ENCODE measurements at regions not wholly inside any gene's neighbourhood (a gene's known extent, or its start where the extent isn't known, plus 50 kb on each side); places are given as distances from the start of the nearest gene placed in this dataset.

GRCh38 chr4:1535926-1536578 lies 129.8 kb upstream of the NKX1-1 start:
- Histone ChIP-seq H3K27me3 (ENCODE audit: control insufficient read depth in 2 of 2, insufficient read depth in 1 of 2, low read length in 1 of 2) (peaks cover 0 to 32% of the 10 kb centered on the region in 2 donors), H3K9me3 (ENCODE audit: control insufficient read depth in 2 of 2, insufficient read depth in 1 of 2, low read length in 1 of 2) (no peaks in the 10 kb centered on the region), H3K27ac (ENCODE audit: low read depth in 1 of 2, low read length in 1 of 2) (no peak overlapping the region), H3K4me1 (ENCODE audit: control insufficient read depth in 2 of 2, insufficient read depth in 2 of 2, low read length in 2 of 2) (no peaks in the 10 kb centered on the region), H3K36me3 (ENCODE audit: control insufficient read depth in 2 of 2, insufficient read depth in 2 of 2, low read length in 1 of 2) (no peaks in the 10 kb centered on the region), H3K4me3 (ENCODE audit: low read length in 2 of 2) (no peak overlapping the region)
- no peak for DNase-seq (ENCODE audit: low read depth in 6 of 9, low spot score in 9 of 9)
- WGBS: 95% methylated on average over 31 of the region's 31 CpGs

GRCh38 chr4:1534876-1535526 lies 128.8 kb upstream of the NKX1-1 start:
- peaks cover 0 to 33% of the 10 kb centered on the region in 2 donors for H3K27me3 ChIP-seq (ENCODE audit: control insufficient read depth in 2 of 2, insufficient read depth in 1 of 2, low read length in 1 of 2)
- 96% methylated on average over 30 of the region's 30 CpGs for WGBS
- no peak overlapping the region for H3K27ac ChIP-seq (ENCODE audit: low read depth in 1 of 2, low read length in 1 of 2)
- no peak overlapping the region for H3K4me3 ChIP-seq (ENCODE audit: low read length in 2 of 2)
- H3K4me1 ChIP-seq (ENCODE audit: control insufficient read depth in 2 of 2, insufficient read depth in 2 of 2, low read length in 2 of 2): no peaks in the 10 kb centered on the region
- no peaks in the 10 kb centered on the region for H3K36me3 ChIP-seq (ENCODE audit: control insufficient read depth in 2 of 2, insufficient read depth in 2 of 2, low read length in 1 of 2)
- DNase-seq (ENCODE audit: low read depth in 6 of 9, low spot score in 9 of 9): no peak
- H3K9me3 ChIP-seq (ENCODE audit: control insufficient read depth in 2 of 2, insufficient read depth in 1 of 2, low read length in 1 of 2): no peaks in the 10 kb centered on the region

- 89% methylated on average over 18 of the region's 18 CpGs for WGBS
- no peak for DNase-seq (ENCODE audit: low read depth in 6 of 9, low spot score in 9 of 9)
- Histone ChIP-seq H3K27me3 (ENCODE audit: control insufficient read depth in 2 of 2, insufficient read depth in 1 of 2, low read length in 1 of 2) (peaks cover 0 to 33% of the 10 kb centered on the region in 2 donors), H3K27ac (ENCODE audit: low read depth in 1 of 2, low read length in 1 of 2) (no peak overlapping the region), H3K4me3 (ENCODE audit: low read length in 2 of 2) (no peak overlapping the region), H3K9me3 (ENCODE audit: control insufficient read depth in 2 of 2, insufficient read depth in 1 of 2, low read length in 1 of 2) (no peaks in the 10 kb centered on the region), H3K36me3 (ENCODE audit: control insufficient read depth in 2 of 2, insufficient read depth in 2 of 2, low read length in 1 of 2) (no peaks in the 10 kb centered on the region), H3K4me1 (ENCODE audit: control insufficient read depth in 2 of 2, insufficient read depth in 2 of 2, low read length in 2 of 2) (no peaks in the 10 kb centered on the region)
These were observed 128.0 kb upstream of the NKX1-1 start for GRCh38 chr4:1534095-1534872.

GRCh38 chr4:1533501-1534064 lies 127.3 kb upstream of the NKX1-1 start:
- DNase-seq (ENCODE audit: low read depth in 6 of 9, low spot score in 9 of 9): no peak
- 57% methylated on average over 36 of the region's 36 CpGs for WGBS
- Histone ChIP-seq H3K27me3 (ENCODE audit: control insufficient read depth in 2 of 2, insufficient read depth in 1 of 2, low read length in 1 of 2) (peaks cover 0 to 35% of the 10 kb centered on the region in 2 donors), H3K4me3 (ENCODE audit: low read length in 2 of 2) (no peak overlapping the region), H3K36me3 (ENCODE audit: control insufficient read depth in 2 of 2, insufficient read depth in 2 of 2, low read length in 1 of 2) (no peaks in the 10 kb centered on the region), H3K9me3 (ENCODE audit: control insufficient read depth in 2 of 2, insufficient read depth in 1 of 2, low read length in 1 of 2) (no peaks in the 10 kb centered on the region), H3K27ac (ENCODE audit: low read depth in 1 of 2, low read length in 1 of 2) (no peak overlapping the region), H3K4me1 (ENCODE audit: control insufficient read depth in 2 of 2, insufficient read depth in 2 of 2, low read length in 2 of 2) (no peaks in the 10 kb centered on the region)

GRCh38 chr4:1532549-1533395 lies 126.5 kb upstream of the NKX1-1 start:
- H3K4me3 ChIP-seq (ENCODE audit: low read length in 2 of 2): no peak overlapping the region
- 92% methylated on average over 44 of the region's 44 CpGs for WGBS
- H3K27me3 ChIP-seq (ENCODE audit: control insufficient read depth in 2 of 2, insufficient read depth in 1 of 2, low read length in 1 of 2): peaks cover 0 to 37% of the 10 kb centered on the region in 2 donors
- no peak overlapping the region for H3K27ac ChIP-seq (ENCODE audit: low read depth in 1 of 2, low read length in 1 of 2)
- DNase-seq (ENCODE audit: low read depth in 6 of 9, low spot score in 9 of 9): no peak
- H3K9me3 ChIP-seq (ENCODE audit: control insufficient read depth in 2 of 2, insufficient read depth in 1 of 2, low read length in 1 of 2): no peaks in the 10 kb centered on the region
- H3K4me1 ChIP-seq (ENCODE audit: control insufficient read depth in 2 of 2, insufficient read depth in 2 of 2, low read length in 2 of 2): no peaks in the 10 kb centered on the region
- H3K36me3 ChIP-seq (ENCODE audit: control insufficient read depth in 2 of 2, insufficient read depth in 2 of 2, low read length in 1 of 2): no peaks in the 10 kb centered on the region

- 94% methylated on average over 22 of the region's 22 CpGs for WGBS
- Histone ChIP-seq H3K4me1 (ENCODE audit: control insufficient read depth in 2 of 2, insufficient read depth in 2 of 2, low read length in 2 of 2) (no peaks in the 10 kb centered on the region), H3K9me3 (ENCODE audit: control insufficient read depth in 2 of 2, insufficient read depth in 1 of 2, low read length in 1 of 2) (no peaks in the 10 kb centered on the region), H3K36me3 (ENCODE audit: control insufficient read depth in 2 of 2, insufficient read depth in 2 of 2, low read length in 1 of 2) (no peaks in the 10 kb centered on the region), H3K4me3 (ENCODE audit: low read length in 2 of 2) (no peak overlapping the region), H3K27ac (ENCODE audit: low read depth in 1 of 2, low read length in 1 of 2) (no peak overlapping the region), H3K27me3 (ENCODE audit: control insufficient read depth in 2 of 2, insufficient read depth in 1 of 2, low read length in 1 of 2) (peaks cover 0 to 37% of the 10 kb centered on the region in 2 donors)
- DNase-seq (ENCODE audit: low read depth in 6 of 9, low spot score in 9 of 9): no peak
These were observed 125.7 kb upstream of the NKX1-1 start for GRCh38 chr4:1531683-1532548.

- Histone ChIP-seq H3K27me3 (ENCODE audit: control insufficient read depth in 2 of 2, insufficient read depth in 1 of 2, low read length in 1 of 2) (peaks cover 0 to 37% of the 10 kb centered on the region in 2 donors), H3K4me3 (ENCODE audit: low read length in 2 of 2) (no peak overlapping the region), H3K9me3 (ENCODE audit: control insufficient read depth in 2 of 2, insufficient read depth in 1 of 2, low read length in 1 of 2) (no peaks in the 10 kb centered on the region), H3K36me3 (ENCODE audit: control insufficient read depth in 2 of 2, insufficient read depth in 2 of 2, low read length in 1 of 2) (no peaks in the 10 kb centered on the region), H3K4me1 (ENCODE audit: control insufficient read depth in 2 of 2, insufficient read depth in 2 of 2, low read length in 2 of 2) (no peaks in the 10 kb centered on the region), H3K27ac (ENCODE audit: low read depth in 1 of 2, low read length in 1 of 2) (no peak overlapping the region)
- 88% methylated on average over 13 of the region's 13 CpGs for WGBS
- DNase-seq (ENCODE audit: low read depth in 6 of 9, low spot score in 9 of 9): no peak
These were observed 124.1 kb upstream of the NKX1-1 start for GRCh38 chr4:1530356-1530755.

- Histone ChIP-seq H3K4me3 (ENCODE audit: low read length in 2 of 2) (no peak overlapping the region), H3K36me3 (ENCODE audit: control insufficient read depth in 2 of 2, insufficient read depth in 2 of 2, low read length in 1 of 2) (no peaks in the 10 kb centered on the region), H3K27me3 (ENCODE audit: control insufficient read depth in 2 of 2, insufficient read depth in 1 of 2, low read length in 1 of 2) (peaks cover 23 to 40% of the 10 kb centered on the region in 2 donors), H3K9me3 (ENCODE audit: control insufficient read depth in 2 of 2, insufficient read depth in 1 of 2, low read length in 1 of 2) (no peaks in the 10 kb centered on the region), H3K27ac (ENCODE audit: low read depth in 1 of 2, low read length in 1 of 2) (no peak overlapping the region), H3K4me1 (ENCODE audit: control insufficient read depth in 2 of 2, insufficient read depth in 2 of 2, low read length in 2 of 2) (no peaks in the 10 kb centered on the region)
- WGBS: 98% methylated on average over 6 of the region's 6 CpGs
- DNase-seq (ENCODE audit: low read depth in 6 of 9, low spot score in 9 of 9): no peak
These were observed 118.5 kb upstream of the NKX1-1 start for GRCh38 chr4:1524761-1525160.
